Kidney (tissue), 13 donors: ENCODE measurements at regions not wholly inside any gene's neighbourhood (a gene's known extent, or its start where the extent isn't known, plus 50 kb on each side); places are given as distances from the start of the nearest gene placed in this dataset.
"Not testable (repeated sequence)": the region's sequence is repeated elsewhere in the genome, so short reads cannot be mapped to it uniquely, and the experiment has no call there.

Experiments
- DNase-seq, 5 donors: peaks; one replicate each; pipeline ENCODE4 v3.0.0-alpha.2; 2013 to 2020
- FAIRE-seq: peaks from 2 replicates; lab custom pipeline; 2012; peaks lifted over from hg19 to GRCh38; lab: Jason Lieb, UNC
- H3K27ac ChIP-seq, 2 donors: one replicate each; pipeline ENCODE4 v1.7.0; 2013; ENCODE audit warnings: low read depth in 2 of 2, low read length in 2 of 2, inconsistent platforms in 1 of 2
- H3K27me3 ChIP-seq: one replicate; pipeline ENCODE4 v1.7.1; 2013; ENCODE audit warnings: low read length, inconsistent platforms; ENCODE audit not compliant: control insufficient read depth, insufficient read depth
- H3K36me3 ChIP-seq, 3 donors: one replicate each; pipeline versions ENCODE4 v1.7.0 to v1.7.1; 2013; ENCODE audit warnings: low read length in 3 of 3, control low read depth in 1 of 3, inconsistent platforms in 1 of 3; ENCODE audit not compliant: insufficient read depth in 3 of 3, control insufficient read depth in 2 of 3
- H3K4me1 ChIP-seq, 3 donors: one replicate each; pipeline versions ENCODE4 v1.7.0 to v1.7.1; 2013; ENCODE audit warnings: low read length in 3 of 3, inconsistent platforms in 1 of 3, low read depth in 1 of 3; ENCODE audit not compliant: control insufficient read depth in 2 of 3, insufficient read depth in 2 of 3
- H3K4me3 ChIP-seq, 3 donors: one replicate each; pipeline versions ENCODE4 v1.7.0 to v1.8.1; 2013; ENCODE audit warnings: low read length in 3 of 3, control low read depth in 1 of 3, inconsistent platforms in 1 of 3
- H3K9ac ChIP-seq, 3 donors: one replicate each; pipeline versions ENCODE4 v1.7.0 to v1.7.1; 2013; ENCODE audit warnings: low read length in 3 of 3, control low read depth in 1 of 3, inconsistent platforms in 1 of 3
- H3K9me3 ChIP-seq, 3 donors: one replicate each; pipeline versions ENCODE4 v1.7.0 to v1.7.1; 2013; ENCODE audit warnings: low read length in 3 of 3, control low read depth in 1 of 3, inconsistent platforms in 1 of 3; ENCODE audit not compliant: control insufficient read depth in 2 of 3, insufficient read depth in 1 of 3
- intact Hi-C: fragments of 100-400 bp; cut with DNase I; formaldehyde crosslinking; loops from one replicate; pipeline ENCODE4 v1.11.1; 2022
- TF ChIP-seq, protein P1 (sequence below): IDR thresholded peaks from 3 replicates; pipeline ENCODE4 v1.5.1; 2012; ENCODE audit warnings: mild to moderate bottlenecking, moderate library complexity, borderline replicate concordance; ENCODE audit not compliant: insufficient read depth; ENCODE audit errors: extremely low read depth
- donor health status: control.
- donor health status: control.
- donor health status: control.
- donor health status: control.
- donor health status: control.
- donor health status: DM: yes; HTN: yes; CAD: no.
- donor health status: Normal renal cell carcinoma (clear cell type).

DNA sequence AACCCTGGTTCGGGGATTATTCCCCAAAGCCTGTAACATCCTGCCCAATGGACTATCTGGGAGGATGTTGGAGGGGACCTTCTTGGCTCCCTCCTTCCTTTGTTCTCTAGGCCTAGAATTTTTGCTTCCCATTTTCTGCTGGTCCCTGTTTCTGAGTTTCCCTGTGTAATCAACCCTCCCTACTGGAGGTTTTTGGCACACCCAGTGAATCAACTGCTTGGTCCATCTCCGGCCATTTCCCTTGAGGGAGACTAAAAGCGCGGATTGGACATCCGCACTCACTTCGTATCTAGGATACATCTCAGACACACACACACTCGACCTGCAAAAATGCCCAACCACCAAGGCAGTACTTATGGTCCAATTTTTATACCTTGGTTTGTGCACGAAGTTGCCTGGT, 108.2 kb upstream of the MAGEE2 start:
- no peaks in the 10 kb centered on the region for H3K9me3 ChIP-seq
- FAIRE-seq: no peak

DNA sequence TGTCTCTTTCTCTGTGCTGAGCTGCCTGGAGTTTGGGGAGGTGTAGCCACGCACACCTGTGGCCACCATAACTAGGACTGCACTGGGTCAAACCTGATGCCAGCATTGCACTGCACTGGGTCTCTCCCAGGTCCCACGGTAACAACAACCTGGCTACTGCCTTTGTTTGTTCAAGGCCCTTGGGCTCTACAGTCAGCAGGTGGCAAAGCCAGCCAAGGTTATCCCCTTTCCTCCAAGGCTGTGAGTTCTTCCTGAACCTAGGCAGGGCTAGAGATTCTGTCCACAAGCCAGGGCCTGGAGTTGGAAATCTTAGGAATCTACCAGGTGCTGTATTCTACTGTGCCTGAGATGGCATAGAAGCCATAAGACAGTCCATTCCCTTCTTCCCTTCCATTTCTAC, 126.7 kb upstream of the MAGEE2 start:
- H3K4me1 ChIP-seq: no peaks in the 10 kb centered on the region
- H3K27me3 ChIP-seq: no peaks in the 10 kb centered on the region
- H3K27ac ChIP-seq: no peak overlapping the region
- H3K9me3 ChIP-seq: no peaks in the 10 kb centered on the region
- TF ChIP-seq, protein P1, sequence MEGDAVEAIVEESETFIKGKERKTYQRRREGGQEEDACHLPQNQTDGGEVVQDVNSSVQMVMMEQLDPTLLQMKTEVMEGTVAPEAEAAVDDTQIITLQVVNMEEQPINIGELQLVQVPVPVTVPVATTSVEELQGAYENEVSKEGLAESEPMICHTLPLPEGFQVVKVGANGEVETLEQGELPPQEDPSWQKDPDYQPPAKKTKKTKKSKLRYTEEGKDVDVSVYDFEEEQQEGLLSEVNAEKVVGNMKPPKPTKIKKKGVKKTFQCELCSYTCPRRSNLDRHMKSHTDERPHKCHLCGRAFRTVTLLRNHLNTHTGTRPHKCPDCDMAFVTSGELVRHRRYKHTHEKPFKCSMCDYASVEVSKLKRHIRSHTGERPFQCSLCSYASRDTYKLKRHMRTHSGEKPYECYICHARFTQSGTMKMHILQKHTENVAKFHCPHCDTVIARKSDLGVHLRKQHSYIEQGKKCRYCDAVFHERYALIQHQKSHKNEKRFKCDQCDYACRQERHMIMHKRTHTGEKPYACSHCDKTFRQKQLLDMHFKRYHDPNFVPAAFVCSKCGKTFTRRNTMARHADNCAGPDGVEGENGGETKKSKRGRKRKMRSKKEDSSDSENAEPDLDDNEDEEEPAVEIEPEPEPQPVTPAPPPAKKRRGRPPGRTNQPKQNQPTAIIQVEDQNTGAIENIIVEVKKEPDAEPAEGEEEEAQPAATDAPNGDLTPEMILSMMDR: no peak
- intact Hi-C loops: no loop called here
- DNase-seq: no peak
- no peak overlapping the region for H3K9ac ChIP-seq
- H3K36me3 ChIP-seq: no peaks in the 10 kb centered on the region
- H3K4me3 ChIP-seq: no peak overlapping the region
- FAIRE-seq: no peak

More for the DNA sequence above, 108.2 kb upstream of the MAGEE2 start:
- H3K9ac ChIP-seq: no peak overlapping the region
- intact Hi-C loops: no loop called here
- H3K4me3 ChIP-seq: no peak overlapping the region
- TF ChIP-seq, protein P1: no peak
- H3K4me1 ChIP-seq: no peaks in the 10 kb centered on the region
- H3K27ac ChIP-seq: no peak overlapping the region
- DNase-seq: no peak
- H3K27me3 ChIP-seq: no peaks in the 10 kb centered on the region
- no peaks in the 10 kb centered on the region for H3K36me3 ChIP-seq

DNA sequence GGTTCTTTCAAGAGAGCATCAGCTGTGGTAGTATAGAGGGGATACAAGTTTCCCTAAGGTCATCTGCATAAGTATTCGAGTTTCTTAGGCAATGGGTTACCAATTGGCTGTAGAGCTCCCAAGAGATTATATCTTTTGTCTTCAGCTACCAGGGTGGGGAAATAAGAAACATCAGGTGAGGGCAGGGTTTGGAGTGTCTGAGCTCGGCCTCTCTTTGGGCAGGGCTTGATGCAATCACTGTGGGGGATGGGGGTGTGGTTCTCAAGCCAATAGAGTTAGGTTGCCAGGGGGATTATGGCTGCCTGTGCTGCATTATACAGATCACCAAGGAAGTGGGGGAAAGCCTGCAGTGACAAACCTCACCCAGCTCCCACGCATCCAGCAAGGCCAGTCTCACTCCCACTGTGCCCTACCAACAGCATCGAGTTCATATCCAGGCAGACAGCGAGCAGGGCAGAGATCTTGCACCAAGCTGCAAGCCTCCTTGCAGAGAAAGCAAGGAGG, 172.1 kb upstream of the MAGEE2 start:
- H3K9ac ChIP-seq: no peak overlapping the region
- intact Hi-C loops: no loop called here
- FAIRE-seq: no peak
- H3K27ac ChIP-seq: no peak overlapping the region
- no peak for DNase-seq
- TF ChIP-seq, protein P1: no peak
- H3K4me1 ChIP-seq: no peaks in the 10 kb centered on the region
- no peaks in the 10 kb centered on the region for H3K27me3 ChIP-seq
- no peaks in the 10 kb centered on the region for H3K9me3 ChIP-seq
- no peaks in the 10 kb centered on the region for H3K36me3 ChIP-seq
- H3K4me3 ChIP-seq: no peak overlapping the region

DNA sequence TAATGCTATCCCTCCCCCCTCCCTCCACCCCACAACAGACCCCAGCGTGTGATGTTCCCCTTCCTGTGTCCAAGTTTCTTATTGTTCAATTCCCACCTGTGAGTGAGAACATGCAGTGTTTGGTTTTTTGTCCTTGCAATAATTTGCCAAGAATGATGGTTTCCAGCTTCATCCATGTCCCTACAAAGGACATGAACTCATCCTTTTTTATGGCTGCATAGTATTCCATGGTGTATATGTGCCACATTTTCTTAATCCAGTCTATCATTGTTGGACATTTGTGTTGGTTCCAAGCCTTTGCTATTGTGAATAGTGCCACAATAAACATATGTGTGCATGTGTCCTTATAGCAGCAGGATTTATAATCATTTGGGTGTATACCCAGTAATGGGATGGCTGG, 176.3 kb upstream of the MAGEE2 start:
- DNase-seq, H3K9me3 ChIP-seq, intact Hi-C loops, H3K27ac ChIP-seq, H3K4me3 ChIP-seq, H3K4me1 ChIP-seq, H3K9ac ChIP-seq, FAIRE-seq, H3K36me3 ChIP-seq, H3K27me3 ChIP-seq: not testable (repeated sequence)
